ENCODE measurements at regions not wholly inside any gene's neighbourhood (a gene's known extent, or its start where the extent isn't known, plus 50 kb on each side); places are given as distances from the start of the nearest gene placed in this dataset.

DNA sequence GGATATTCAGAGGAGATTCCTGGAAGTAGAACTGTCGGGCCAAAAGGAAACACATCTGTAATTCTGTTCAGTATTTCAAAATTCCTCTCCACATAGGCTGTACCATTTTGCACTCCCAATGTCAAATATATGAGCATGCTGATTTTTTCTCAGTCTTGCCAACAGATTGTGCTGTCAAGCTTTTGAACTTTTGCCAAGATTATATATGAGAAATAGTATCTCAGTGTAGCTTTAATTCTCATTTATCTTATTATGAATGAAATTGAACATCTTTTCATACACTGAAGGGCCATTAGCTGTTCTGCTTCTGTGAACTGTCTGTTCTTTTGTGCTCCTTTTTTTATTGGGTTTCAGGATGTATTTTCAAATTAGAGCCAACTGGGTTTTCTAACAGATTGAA lies 907.1 kb downstream of the MAT2B start:
- H3K27me3 ChIP-seq (ENCODE audit: control insufficient read depth in 1 of 2, insufficient read depth in 2 of 2, low read length in 2 of 2) = no peaks in the 10 kb centered on the region

DNA sequence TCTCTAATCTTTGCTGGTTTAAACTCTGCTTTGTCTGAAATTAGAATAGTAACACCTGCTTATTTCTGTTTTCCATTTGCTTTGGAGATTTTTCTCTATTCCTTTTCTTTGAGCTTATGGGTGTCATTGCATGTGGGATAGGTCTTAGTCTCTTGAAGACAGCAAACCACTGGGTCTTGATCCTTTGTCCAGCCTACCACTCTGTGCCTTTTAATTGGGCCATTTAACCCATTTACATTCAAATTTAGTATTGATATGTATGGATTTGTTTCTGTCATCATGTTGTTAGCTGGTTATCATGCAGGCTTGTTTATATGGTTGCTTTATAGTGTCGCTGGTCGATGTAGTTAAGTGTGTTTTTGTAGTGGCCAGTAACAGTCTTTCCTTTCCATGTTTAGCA lies 914.7 kb downstream of the MAT2B start:
- no peak overlapping the region for H3K27ac ChIP-seq (ENCODE audit: low read depth in 2 of 2, low read length in 1 of 2)
- H3K36me3 ChIP-seq (ENCODE audit: control insufficient read depth in 2 of 2, insufficient read depth in 2 of 2, low read length in 1 of 2) = no peaks in the 10 kb centered on the region
- no peaks in the 10 kb centered on the region for H3K27me3 ChIP-seq (ENCODE audit: control insufficient read depth in 1 of 2, insufficient read depth in 2 of 2, low read length in 2 of 2)
- H3K4me3 ChIP-seq (ENCODE audit: low read depth in 1 of 2, low read length in 2 of 2) = no peak overlapping the region
- H3K9me3 ChIP-seq (ENCODE audit: control insufficient read depth in 2 of 2, insufficient read depth in 1 of 2, low read depth in 1 of 2, low read length in 1 of 2) = peaks cover 0 to 2% of the 10 kb centered on the region in 2 donors
- 82 to 93% methylated on average over 2 of the region's 2 CpGs for WGBS, 2 donors
- H3K4me1 ChIP-seq (ENCODE audit: control insufficient read depth in 2 of 2, insufficient read depth in 2 of 2, low read length in 1 of 2) = no peaks in the 10 kb centered on the region

More for the DNA sequence above, 907.1 kb downstream of the MAT2B start:
- 72 to 79% methylated on average over 1 of the region's 1 CpG for WGBS, 2 donors
- H3K27ac ChIP-seq (ENCODE audit: low read depth in 2 of 2, low read length in 1 of 2) = no peak overlapping the region
- H3K4me3 ChIP-seq (ENCODE audit: low read depth in 1 of 2, low read length in 2 of 2) = no peak overlapping the region
- no peaks in the 10 kb centered on the region for H3K4me1 ChIP-seq (ENCODE audit: control insufficient read depth in 2 of 2, insufficient read depth in 2 of 2, low read length in 1 of 2)
- H3K36me3 ChIP-seq (ENCODE audit: control insufficient read depth in 2 of 2, insufficient read depth in 2 of 2, low read length in 1 of 2) = no peaks in the 10 kb centered on the region
- H3K9me3 ChIP-seq (ENCODE audit: control insufficient read depth in 2 of 2, insufficient read depth in 1 of 2, low read depth in 1 of 2, low read length in 1 of 2) = no peaks in the 10 kb centered on the region

DNA sequence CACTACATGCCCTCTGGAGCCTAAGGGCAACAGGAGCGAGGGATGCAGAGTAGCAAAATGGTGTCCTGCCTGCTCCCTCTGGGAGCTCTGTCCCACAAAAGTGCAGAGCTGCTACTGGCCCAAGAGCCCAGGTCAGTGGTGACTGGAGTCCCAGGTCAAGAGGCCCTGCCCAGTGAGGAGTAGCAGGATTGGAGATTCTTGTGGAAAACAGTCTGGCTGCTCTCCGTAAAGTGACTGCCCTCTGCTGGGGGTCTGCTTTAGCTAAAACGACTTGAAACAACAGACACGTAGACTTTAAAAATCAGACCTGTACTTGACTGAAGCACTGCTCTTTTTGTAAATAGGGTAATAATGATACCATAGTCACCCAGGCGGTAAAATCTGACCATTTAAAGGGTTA lies 917.0 kb downstream of the MAT2B start:
- Histone ChIP-seq H3K27ac (ENCODE audit: low read depth in 2 of 2, low read length in 1 of 2) (no peak overlapping the region), H3K36me3 (ENCODE audit: control insufficient read depth in 2 of 2, insufficient read depth in 2 of 2, low read length in 1 of 2) (no peaks in the 10 kb centered on the region), H3K27me3 (ENCODE audit: control insufficient read depth in 1 of 2, insufficient read depth in 2 of 2, low read length in 2 of 2) (no peaks in the 10 kb centered on the region), H3K4me1 (ENCODE audit: control insufficient read depth in 2 of 2, insufficient read depth in 2 of 2, low read length in 1 of 2) (no peaks in the 10 kb centered on the region), H3K9me3 (ENCODE audit: control insufficient read depth in 2 of 2, insufficient read depth in 1 of 2, low read depth in 1 of 2, low read length in 1 of 2) (peaks cover 0 to 2% of the 10 kb centered on the region in 2 donors), H3K4me3 (ENCODE audit: low read depth in 1 of 2, low read length in 2 of 2) (no peak overlapping the region)
- 71 to 72% methylated on average over 5 of the region's 5 CpGs for WGBS, 2 donors

DNA sequence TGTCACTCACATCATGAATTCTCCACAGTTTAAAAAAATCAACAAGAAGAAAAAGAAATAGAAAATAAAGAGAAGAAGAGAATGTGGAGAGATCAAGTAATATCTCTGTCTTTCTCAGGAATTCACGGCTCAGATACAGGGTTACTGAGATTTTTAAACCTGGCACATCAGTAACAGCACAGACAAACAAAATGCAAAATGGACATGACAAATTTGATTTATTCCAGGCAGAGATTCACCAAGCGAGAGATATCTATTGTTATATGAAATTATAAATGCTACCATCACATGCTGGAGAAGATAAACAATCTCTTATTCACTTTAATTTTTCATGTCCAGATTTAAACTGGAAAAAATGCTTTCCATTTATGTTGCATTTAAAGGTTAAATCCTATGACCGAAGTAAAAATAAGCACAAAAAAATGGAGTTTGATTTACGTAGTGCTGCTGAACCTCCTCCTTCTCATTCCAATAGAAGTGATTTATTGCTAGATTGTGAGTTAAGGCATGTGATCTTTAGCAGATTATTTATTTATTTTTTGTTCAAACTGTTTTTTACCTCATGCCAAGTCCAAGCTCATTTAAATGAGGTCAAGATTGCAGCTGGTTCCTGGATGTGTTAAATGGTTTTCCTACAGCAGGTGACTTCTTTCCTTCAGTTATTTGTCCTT lies 926.4 kb downstream of the MAT2B start:
- H3K4me1 ChIP-seq (ENCODE audit: control insufficient read depth in 2 of 2, insufficient read depth in 2 of 2, low read length in 1 of 2) = no peaks in the 10 kb centered on the region
- no peaks in the 10 kb centered on the region for H3K9me3 ChIP-seq (ENCODE audit: control insufficient read depth in 2 of 2, insufficient read depth in 1 of 2, low read depth in 1 of 2, low read length in 1 of 2)
- H3K36me3 ChIP-seq (ENCODE audit: control insufficient read depth in 2 of 2, insufficient read depth in 2 of 2, low read length in 1 of 2) = no peaks in the 10 kb centered on the region
- no peak overlapping the region for H3K27ac ChIP-seq (ENCODE audit: low read depth in 2 of 2, low read length in 1 of 2)
- 63 to 67% methylated on average over 4 of the region's 4 CpGs for WGBS, 2 donors
- H3K4me3 ChIP-seq (ENCODE audit: low read depth in 1 of 2, low read length in 2 of 2) = no peak overlapping the region
- H3K27me3 ChIP-seq (ENCODE audit: control insufficient read depth in 1 of 2, insufficient read depth in 2 of 2, low read length in 2 of 2) = no peaks in the 10 kb centered on the region

DNA sequence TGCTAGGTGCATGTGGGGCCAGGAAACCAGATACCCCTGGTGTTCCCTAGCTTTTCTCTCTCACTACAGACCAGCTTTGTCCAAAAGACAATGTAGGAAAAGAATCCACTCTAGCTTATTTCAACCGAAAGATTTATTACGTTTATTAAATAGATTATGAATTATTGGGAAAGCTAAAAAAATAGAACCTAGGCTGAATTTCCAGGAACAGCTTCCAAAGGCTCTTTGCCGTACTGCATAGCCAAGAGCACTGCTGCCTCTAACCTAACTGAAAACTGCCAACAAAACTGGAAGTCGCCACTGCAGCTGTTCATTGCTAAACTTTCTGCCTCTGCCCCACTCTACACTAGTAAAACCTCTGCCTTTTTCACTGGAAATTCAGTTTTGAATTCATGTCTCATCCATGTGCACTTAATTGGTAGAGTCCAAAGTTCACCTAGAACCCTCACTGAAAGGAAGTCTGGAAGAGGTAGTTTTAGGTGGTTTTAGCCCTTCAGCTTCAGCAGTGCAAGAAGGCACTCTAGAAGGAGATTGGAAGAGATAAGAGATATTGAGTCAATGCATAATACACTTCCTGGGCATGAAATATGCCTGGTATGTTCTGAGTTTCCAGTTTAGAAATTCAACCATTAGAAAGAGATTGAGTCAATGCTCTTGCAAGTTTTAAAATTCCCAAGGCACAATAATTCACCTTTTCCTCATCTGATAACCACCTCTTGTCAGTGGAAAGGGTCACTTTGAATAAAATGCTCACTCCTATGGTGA lies 927.9 kb downstream of the MAT2B start:
- Histone ChIP-seq H3K36me3 (ENCODE audit: control insufficient read depth in 2 of 2, insufficient read depth in 2 of 2, low read length in 1 of 2) (no peaks in the 10 kb centered on the region), H3K4me3 (ENCODE audit: low read depth in 1 of 2, low read length in 2 of 2) (no peak overlapping the region), H3K9me3 (ENCODE audit: control insufficient read depth in 2 of 2, insufficient read depth in 1 of 2, low read depth in 1 of 2, low read length in 1 of 2) (no peaks in the 10 kb centered on the region), H3K27ac (ENCODE audit: low read depth in 2 of 2, low read length in 1 of 2) (no peak overlapping the region), H3K27me3 (ENCODE audit: control insufficient read depth in 1 of 2, insufficient read depth in 2 of 2, low read length in 2 of 2) (no peaks in the 10 kb centered on the region), H3K4me1 (ENCODE audit: control insufficient read depth in 2 of 2, insufficient read depth in 2 of 2, low read length in 1 of 2) (no peaks in the 10 kb centered on the region)
- 82 to 84% methylated on average over 4 of the region's 4 CpGs for WGBS, 2 donors

DNA sequence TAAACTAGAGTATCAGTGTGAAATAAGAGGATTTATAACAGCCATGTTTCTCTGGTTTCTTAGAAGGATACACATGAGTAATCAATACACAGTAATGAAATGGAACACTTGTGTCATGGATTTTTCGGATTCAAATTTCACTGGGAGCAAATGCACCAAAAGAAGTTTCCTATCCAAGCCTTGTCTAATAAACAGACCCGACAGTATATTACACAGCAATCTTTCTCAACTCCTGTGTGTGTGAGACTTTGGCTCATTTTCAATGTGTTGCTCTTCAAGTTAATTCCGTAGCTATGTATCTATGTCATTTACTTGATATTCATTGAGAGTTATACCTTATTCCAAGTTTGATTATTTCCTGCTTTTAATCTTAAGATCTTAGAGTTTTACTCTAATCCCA lies 930.2 kb downstream of the MAT2B start:
- Histone ChIP-seq H3K4me1 (ENCODE audit: control insufficient read depth in 2 of 2, insufficient read depth in 2 of 2, low read length in 1 of 2) (no peaks in the 10 kb centered on the region), H3K9me3 (ENCODE audit: control insufficient read depth in 2 of 2, insufficient read depth in 1 of 2, low read depth in 1 of 2, low read length in 1 of 2) (no peaks in the 10 kb centered on the region), H3K27ac (ENCODE audit: low read depth in 2 of 2, low read length in 1 of 2) (no peak overlapping the region), H3K36me3 (ENCODE audit: control insufficient read depth in 2 of 2, insufficient read depth in 2 of 2, low read length in 1 of 2) (no peaks in the 10 kb centered on the region), H3K27me3 (ENCODE audit: control insufficient read depth in 1 of 2, insufficient read depth in 2 of 2, low read length in 2 of 2) (no peaks in the 10 kb centered on the region), H3K4me3 (ENCODE audit: low read depth in 1 of 2, low read length in 2 of 2) (no peak overlapping the region)
- 63 to 72% methylated on average over 3 of the region's 3 CpGs for WGBS, 2 donors

DNA sequence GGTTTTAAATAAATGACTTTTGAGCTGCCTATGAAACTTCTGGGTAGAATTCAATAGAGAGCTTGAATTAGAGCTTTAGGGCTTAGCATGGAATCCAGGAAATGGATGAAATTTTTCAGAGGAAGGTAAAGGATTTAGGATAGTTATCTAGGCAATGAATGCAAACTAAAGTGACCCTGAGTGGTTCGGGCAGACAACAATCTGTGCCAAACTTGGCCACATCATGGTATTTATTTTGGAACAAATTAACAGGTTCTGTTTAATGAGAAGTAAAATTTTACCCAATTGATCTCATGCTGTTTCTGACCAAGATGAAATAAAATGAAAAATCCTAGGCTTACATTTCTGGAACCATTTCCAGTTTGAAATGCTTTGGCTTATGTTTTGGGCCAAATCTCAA lies 934.4 kb downstream of the MAT2B start:
- 32 to 33% methylated on average over 1 of the region's 1 CpG for WGBS, 2 donors
- no peaks in the 10 kb centered on the region for H3K27me3 ChIP-seq (ENCODE audit: control insufficient read depth in 1 of 2, insufficient read depth in 2 of 2, low read length in 2 of 2)

DNA sequence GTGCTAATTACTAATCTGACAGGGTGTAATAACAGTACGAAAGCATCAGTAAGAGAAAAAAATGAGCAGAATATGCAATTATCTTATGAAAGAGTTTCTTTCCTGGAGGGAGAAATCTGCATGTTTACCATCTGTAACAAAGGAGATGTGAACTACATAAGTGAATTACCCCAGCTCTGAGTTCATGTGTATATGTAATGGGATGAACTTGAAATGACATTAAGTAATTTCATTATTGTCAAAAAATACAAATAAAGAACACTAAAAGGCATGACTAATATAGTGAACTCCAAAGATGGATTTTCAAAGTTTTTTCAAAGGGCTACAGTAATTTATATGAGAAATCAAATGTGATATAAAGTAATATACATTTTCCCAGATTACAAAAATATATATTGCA lies 944.0 kb downstream of the MAT2B start:
- H3K27ac ChIP-seq (ENCODE audit: low read depth in 2 of 2, low read length in 1 of 2) = no peak overlapping the region
- H3K4me1 ChIP-seq (ENCODE audit: control insufficient read depth in 2 of 2, insufficient read depth in 2 of 2, low read length in 1 of 2) = no peaks in the 10 kb centered on the region
- WGBS, 2 donors = 76 to 85% methylated on average over 1 of the region's 1 CpG
- H3K9me3 ChIP-seq (ENCODE audit: control insufficient read depth in 2 of 2, insufficient read depth in 1 of 2, low read depth in 1 of 2, low read length in 1 of 2) = no peaks in the 10 kb centered on the region
- H3K4me3 ChIP-seq (ENCODE audit: low read depth in 1 of 2, low read length in 2 of 2) = no peak overlapping the region
- no peaks in the 10 kb centered on the region for H3K27me3 ChIP-seq (ENCODE audit: control insufficient read depth in 1 of 2, insufficient read depth in 2 of 2, low read length in 2 of 2)
- H3K36me3 ChIP-seq (ENCODE audit: control insufficient read depth in 2 of 2, insufficient read depth in 2 of 2, low read length in 1 of 2) = no peaks in the 10 kb centered on the region

More for the DNA sequence above, 934.4 kb downstream of the MAT2B start:
- H3K36me3 ChIP-seq (ENCODE audit: control insufficient read depth in 2 of 2, insufficient read depth in 2 of 2, low read length in 1 of 2) = no peaks in the 10 kb centered on the region
- no peaks in the 10 kb centered on the region for H3K9me3 ChIP-seq (ENCODE audit: control insufficient read depth in 2 of 2, insufficient read depth in 1 of 2, low read depth in 1 of 2, low read length in 1 of 2)
- H3K4me3 ChIP-seq (ENCODE audit: low read depth in 1 of 2, low read length in 2 of 2) = no peak overlapping the region
- no peak overlapping the region for H3K27ac ChIP-seq (ENCODE audit: low read depth in 2 of 2, low read length in 1 of 2)
- no peaks in the 10 kb centered on the region for H3K4me1 ChIP-seq (ENCODE audit: control insufficient read depth in 2 of 2, insufficient read depth in 2 of 2, low read length in 1 of 2)

DNA sequence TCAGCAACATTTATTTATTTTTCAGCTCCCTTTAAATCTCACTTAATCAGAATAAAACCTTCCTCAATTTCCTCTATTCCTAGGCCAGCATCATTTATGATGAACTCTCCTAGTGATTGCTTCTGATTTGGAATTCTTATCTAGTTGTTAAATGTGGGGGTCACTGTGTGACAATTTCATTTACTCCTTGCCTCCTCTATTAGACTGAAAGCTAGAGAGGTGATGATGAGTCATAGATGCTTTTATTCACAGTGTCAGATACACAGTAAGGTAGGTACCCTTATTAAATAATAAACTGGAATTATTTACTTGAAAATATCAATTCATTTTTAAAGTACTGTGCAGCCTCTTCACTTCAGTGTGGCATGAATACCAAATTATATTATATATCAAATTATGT lies 960.6 kb downstream of the MAT2B start:
- Histone ChIP-seq H3K4me3 (ENCODE audit: low read depth in 1 of 2, low read length in 2 of 2) (no peak overlapping the region), H3K9me3 (ENCODE audit: control insufficient read depth in 2 of 2, insufficient read depth in 1 of 2, low read depth in 1 of 2, low read length in 1 of 2) (no peaks in the 10 kb centered on the region)

DNA sequence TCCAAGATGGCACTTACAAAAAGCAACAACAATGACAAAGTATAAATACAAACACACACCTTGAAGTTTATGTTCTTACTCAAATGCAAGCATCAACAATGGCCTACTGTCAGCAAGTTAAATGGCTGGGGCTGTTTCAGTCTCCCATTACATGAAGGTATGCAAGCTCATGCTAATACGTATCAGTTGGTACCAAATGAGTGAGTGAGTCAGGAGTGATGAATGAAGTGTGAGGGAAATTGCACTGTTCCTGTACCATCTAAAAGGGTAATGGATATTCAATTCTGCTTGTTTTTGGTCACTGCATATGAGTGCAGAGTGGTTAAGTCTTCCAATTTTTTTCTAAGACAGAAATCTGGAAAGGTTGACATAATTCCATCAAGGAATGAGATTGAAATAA lies 964.9 kb downstream of the MAT2B start:
- Histone ChIP-seq H3K27ac (ENCODE audit: low read depth in 2 of 2, low read length in 1 of 2) (no peak overlapping the region), H3K9me3 (ENCODE audit: control insufficient read depth in 2 of 2, insufficient read depth in 1 of 2, low read depth in 1 of 2, low read length in 1 of 2) (no peaks in the 10 kb centered on the region), H3K27me3 (ENCODE audit: control insufficient read depth in 1 of 2, insufficient read depth in 2 of 2, low read length in 2 of 2) (no peaks in the 10 kb centered on the region), H3K4me1 (ENCODE audit: control insufficient read depth in 2 of 2, insufficient read depth in 2 of 2, low read length in 1 of 2) (no peaks in the 10 kb centered on the region), H3K4me3 (ENCODE audit: low read depth in 1 of 2, low read length in 2 of 2) (no peak overlapping the region), H3K36me3 (ENCODE audit: control insufficient read depth in 2 of 2, insufficient read depth in 2 of 2, low read length in 1 of 2) (no peaks in the 10 kb centered on the region)
- 60 to 66% methylated on average over 1 of the region's 1 CpG for WGBS, 2 donors

More for the DNA sequence above, 960.6 kb downstream of the MAT2B start:
- Histone ChIP-seq H3K27me3 (ENCODE audit: control insufficient read depth in 1 of 2, insufficient read depth in 2 of 2, low read length in 2 of 2) (no peaks in the 10 kb centered on the region), H3K27ac (ENCODE audit: low read depth in 2 of 2, low read length in 1 of 2) (no peak overlapping the region), H3K4me1 (ENCODE audit: control insufficient read depth in 2 of 2, insufficient read depth in 2 of 2, low read length in 1 of 2) (no peaks in the 10 kb centered on the region), H3K36me3 (ENCODE audit: control insufficient read depth in 2 of 2, insufficient read depth in 2 of 2, low read length in 1 of 2) (no peaks in the 10 kb centered on the region)
